Central memory CD8-positive, alpha-beta T cell (primary cell): ENCODE measurements at regions not wholly inside any gene's neighbourhood (a gene's known extent, or its start where the extent isn't known, plus 50 kb on each side); places are given as distances from the start of the nearest gene placed in this dataset.

Source experiments
- ATAC-seq: fragments of 150-1000 bp; cut with Tn5 transposase; replicated peaks from 2 replicates; pipeline ENCODE4 v1.10.0; 2022; ENCODE audit warnings: mild to moderate bottlenecking, moderate FRiP score, moderate number of reproducible peaks; ENCODE audit not compliant: poor library complexity, severe bottlenecking; ENCODE audit errors: extremely low read depth
- DNase-seq, 2 donors: peaks; one replicate each; pipeline ENCODE4 v3.0.0; 2021; ENCODE audit warnings: low spot score in 2 of 2
- H3K27ac Mint-ChIP-seq: one replicate; pipeline ENCODE4 v1.8.0; 2022; ENCODE audit warnings: low read depth, mild to moderate bottlenecking, moderate library complexity, mixed read lengths
- H3K27me3 Mint-ChIP-seq: one replicate; pipeline ENCODE4 v1.8.0; 2022; ENCODE audit warnings: mixed read lengths
- H3K36me3 Mint-ChIP-seq: one replicate; pipeline ENCODE4 v1.8.0; 2022; ENCODE audit warnings: mild to moderate bottlenecking, moderate library complexity, mixed read lengths; ENCODE audit not compliant: insufficient read depth
- H3K4me1 Mint-ChIP-seq: one replicate; pipeline ENCODE4 v1.8.0; 2022; ENCODE audit warnings: mixed read lengths
- H3K4me3 Mint-ChIP-seq: one replicate; pipeline ENCODE4 v1.8.0; 2022; ENCODE audit warnings: mild to moderate bottlenecking, moderate library complexity, mixed read lengths
- H3K9me3 Mint-ChIP-seq: one replicate; pipeline ENCODE4 v1.8.0; 2022; ENCODE audit warnings: mixed read lengths

DNA sequence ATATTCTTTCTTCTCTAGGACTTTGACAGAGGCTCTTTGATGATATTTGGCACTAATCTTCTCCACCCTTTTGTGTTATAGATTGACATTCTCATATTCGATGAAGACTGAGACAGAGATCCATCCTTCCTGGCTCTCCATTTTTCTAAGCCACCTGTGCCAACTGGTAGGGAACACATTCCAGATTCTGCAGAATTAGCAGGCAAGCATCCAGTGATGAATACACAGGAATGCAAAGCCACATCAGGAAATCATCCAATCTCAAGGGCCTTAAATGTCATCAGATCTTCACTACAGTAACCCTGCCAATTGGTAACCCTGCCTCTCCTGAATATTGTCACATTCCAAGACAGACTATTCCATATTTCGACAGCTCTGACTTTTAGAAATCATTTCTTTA is 718.4 kb upstream of the API5 start:
- no peak overlapping the region for H3K27ac Mint-ChIP-seq
- no peaks in the 10 kb centered on the region for H3K4me1 Mint-ChIP-seq
- ATAC-seq (no peak), DNase-seq (no peak)
- no peak overlapping the region for H3K4me3 Mint-ChIP-seq
- peaks cover 25% of the 10 kb centered on the region for H3K9me3 Mint-ChIP-seq
- peaks cover 2% of the 10 kb centered on the region for H3K36me3 Mint-ChIP-seq
- no peaks in the 10 kb centered on the region for H3K27me3 Mint-ChIP-seq

GRCh38 chr11:42595876-42596275 is 715.9 kb upstream of the API5 start:
- no peaks in the 10 kb centered on the region for H3K4me1 Mint-ChIP-seq
- H3K9me3 Mint-ChIP-seq, result peaks cover 22% of the 10 kb centered on the region
- no peaks in the 10 kb centered on the region for H3K27me3 Mint-ChIP-seq
- ATAC-seq (no peak), DNase-seq (no peak)
- H3K36me3 Mint-ChIP-seq, result peaks cover 2% of the 10 kb centered on the region
- no peak overlapping the region for H3K4me3 Mint-ChIP-seq
- H3K27ac Mint-ChIP-seq, result no peak overlapping the region

GRCh38 chr11:42596576-42597145 is 715.1 kb upstream of the API5 start:
- no peak for ATAC-seq

GRCh38 chr11:42598341-42598740 is 713.5 kb upstream of the API5 start:
- H3K27me3 Mint-ChIP-seq, result no peaks in the 10 kb centered on the region
- DNase-seq, result no peak

More at GRCh38 chr11:42596576-42597145, 715.1 kb upstream of the API5 start:
- no peak overlapping the region for H3K27ac Mint-ChIP-seq
- H3K36me3 Mint-ChIP-seq, result peaks cover 2% of the 10 kb centered on the region
- H3K4me3 Mint-ChIP-seq, result no peak overlapping the region
- DNase-seq, result no peak
- H3K9me3 Mint-ChIP-seq, result peaks cover 20% of the 10 kb centered on the region
- no peaks in the 10 kb centered on the region for H3K4me1 Mint-ChIP-seq
- H3K27me3 Mint-ChIP-seq, result no peaks in the 10 kb centered on the region

GRCh38 chr11:42620796-42621195 is 691.0 kb upstream of the API5 start:
- Mint-ChIP-seq H3K4me1 (no peaks in the 10 kb centered on the region), H3K27me3 (no peaks in the 10 kb centered on the region), H3K27ac (no peak overlapping the region), H3K36me3 (no peaks in the 10 kb centered on the region), H3K9me3 (peaks cover 10% of the 10 kb centered on the region), H3K4me3 (no peak overlapping the region)
- ATAC-seq (no peak), DNase-seq (no peak)

More at GRCh38 chr11:42598341-42598740, 713.5 kb upstream of the API5 start:
- H3K36me3 Mint-ChIP-seq, result peaks cover 2% of the 10 kb centered on the region
- no peak for ATAC-seq
- no peak overlapping the region for H3K27ac Mint-ChIP-seq
- H3K4me3 Mint-ChIP-seq, result no peak overlapping the region
- peaks cover 25% of the 10 kb centered on the region for H3K9me3 Mint-ChIP-seq
- no peaks in the 10 kb centered on the region for H3K4me1 Mint-ChIP-seq

- Mint-ChIP-seq H3K4me3 (no peak overlapping the region), H3K36me3 (no peaks in the 10 kb centered on the region), H3K27me3 (no peaks in the 10 kb centered on the region), H3K27ac (no peak overlapping the region), H3K4me1 (no peaks in the 10 kb centered on the region), H3K9me3 (no peaks in the 10 kb centered on the region)
- no peak for DNase-seq
- ATAC-seq, result no peak
These were observed 685.8 kb upstream of the API5 start for GRCh38 chr11:42625757-42626665.

GRCh38 chr11:42631220-42631843 is 680.5 kb upstream of the API5 start:
- no peak for DNase-seq
- Mint-ChIP-seq H3K4me3 (no peak overlapping the region), H3K9me3 (peaks cover 17% of the 10 kb centered on the region), H3K36me3 (no peaks in the 10 kb centered on the region), H3K27me3 (no peaks in the 10 kb centered on the region), H3K27ac (no peak overlapping the region), H3K4me1 (no peaks in the 10 kb centered on the region)
- ATAC-seq, result no peak

DNA sequence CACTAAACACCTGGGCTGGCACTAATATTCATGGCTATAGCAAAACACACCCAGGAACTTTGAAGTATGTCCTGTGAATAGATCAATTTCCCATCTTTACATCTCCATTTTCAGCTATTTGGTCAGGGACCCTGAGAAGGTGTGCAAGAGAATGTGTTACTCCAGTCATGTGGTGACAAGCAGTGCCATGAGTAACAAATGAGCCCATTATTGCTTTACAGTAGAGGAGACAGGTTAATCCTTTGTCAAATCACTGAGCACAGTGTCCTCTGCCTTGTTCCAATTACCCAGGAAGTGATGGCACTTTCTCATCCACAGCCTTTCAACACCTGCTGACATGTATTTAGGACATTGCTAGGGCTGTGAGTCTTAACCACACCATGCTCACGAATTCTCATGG is 664.8 kb upstream of the API5 start:
- no peak overlapping the region for H3K27ac Mint-ChIP-seq
- no peak for DNase-seq
- H3K4me1 Mint-ChIP-seq, result no peaks in the 10 kb centered on the region
- no peaks in the 10 kb centered on the region for H3K27me3 Mint-ChIP-seq
- H3K9me3 Mint-ChIP-seq, result peaks cover 34% of the 10 kb centered on the region
- no peak overlapping the region for H3K4me3 Mint-ChIP-seq
- no peak for ATAC-seq
- no peaks in the 10 kb centered on the region for H3K36me3 Mint-ChIP-seq

DNA sequence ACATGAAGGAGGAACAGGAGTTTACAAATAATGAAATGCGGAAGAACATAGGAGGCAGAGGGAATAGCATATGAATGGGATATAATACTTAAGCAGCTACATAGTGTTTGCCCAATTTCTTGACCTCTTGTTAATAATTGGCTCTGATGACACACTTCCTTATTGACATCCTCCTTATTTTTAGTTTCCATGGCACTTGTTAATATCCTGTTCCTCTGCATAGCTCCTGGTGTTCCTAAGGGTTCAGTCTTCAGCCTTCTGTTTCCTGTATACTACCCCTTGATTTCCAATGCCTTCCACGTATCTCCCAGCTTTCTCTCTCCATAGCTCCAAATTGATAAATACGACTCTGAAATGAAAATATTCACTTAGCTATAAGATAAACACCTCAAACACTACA is 663.8 kb upstream of the API5 start:
- Mint-ChIP-seq H3K4me3 (no peak overlapping the region), H3K27me3 (no peaks in the 10 kb centered on the region), H3K4me1 (no peaks in the 10 kb centered on the region), H3K9me3 (peaks cover 30% of the 10 kb centered on the region), H3K36me3 (no peaks in the 10 kb centered on the region), H3K27ac (no peak overlapping the region)
- DNase-seq (no peak), ATAC-seq (no peak)

GRCh38 chr11:42651621-42652020 is 660.2 kb upstream of the API5 start:
- ATAC-seq (no peak), DNase-seq (no peak)
- peaks cover 22% of the 10 kb centered on the region for H3K9me3 Mint-ChIP-seq
- H3K4me1 Mint-ChIP-seq, result no peaks in the 10 kb centered on the region
- no peak overlapping the region for H3K27ac Mint-ChIP-seq
- no peaks in the 10 kb centered on the region for H3K27me3 Mint-ChIP-seq
- no peak overlapping the region for H3K4me3 Mint-ChIP-seq
- no peaks in the 10 kb centered on the region for H3K36me3 Mint-ChIP-seq

DNA sequence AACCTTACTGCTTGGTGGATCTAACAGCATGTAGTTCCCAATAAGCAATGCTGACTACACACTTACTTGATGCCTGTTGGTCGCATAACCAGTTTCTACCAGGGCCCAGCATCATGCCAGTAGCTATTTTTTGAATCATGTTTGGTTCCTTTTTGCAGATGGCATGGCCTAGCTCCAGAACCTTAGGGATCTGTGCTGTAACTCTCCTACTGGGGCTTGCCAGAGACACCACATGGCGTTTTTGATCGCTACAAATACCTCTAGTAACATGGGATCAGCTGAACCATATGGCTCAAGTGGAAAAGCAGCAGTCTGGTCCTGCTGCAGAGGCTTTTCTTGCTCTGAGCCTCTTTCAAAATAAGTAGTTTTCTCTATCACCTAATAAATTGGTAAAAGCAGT is 654.6 kb upstream of the API5 start:
- Mint-ChIP-seq H3K27me3 (no peaks in the 10 kb centered on the region), H3K4me3 (no peak overlapping the region), H3K4me1 (no peaks in the 10 kb centered on the region), H3K9me3 (peaks cover 18% of the 10 kb centered on the region), H3K27ac (no peak overlapping the region), H3K36me3 (no peaks in the 10 kb centered on the region)
- ATAC-seq, result no peak
- no peak for DNase-seq

- Mint-ChIP-seq H3K36me3 (no peaks in the 10 kb centered on the region), H3K27me3 (no peaks in the 10 kb centered on the region), H3K9me3 (peaks cover 42% of the 10 kb centered on the region), H3K4me1 (no peaks in the 10 kb centered on the region), H3K27ac (no peak overlapping the region), H3K4me3 (no peak overlapping the region)
- ATAC-seq, result no peak
- no peak for DNase-seq
These were observed 649.9 kb upstream of the API5 start for GRCh38 chr11:42661942-42662341.
